GM12878 (cell line): ENCODE measurements at regions not wholly inside any gene's neighbourhood (a gene's known extent, or its start where the extent isn't known, plus 50 kb on each side); places are given as distances from the start of the nearest gene placed in this dataset.

Experiments
- ATAC-seq: fragments of 200-7000 bp; cut with Tn5 transposase; 3 replicates; pipeline ENCODE4 v1.9.1; 2020; ENCODE audit warnings: mild to moderate bottlenecking, moderate library complexity
- BruUV-seq: library from RNA; stranded (reverse); fragments of 400-500 nt; replicated peaks from 2 replicates; lab custom pipeline; 2021; lab: Mats Ljungman, UMichigan
- CTCF ChIA-PET: fragments of 300-600 bp; sonication (Branson Sonifier 250); formaldehyde crosslinking; extraction: SDS; loops from one replicate; lab custom pipeline; 2021; ENCODE audit warnings: inconsistent platforms; lab: Yijun Ruan, JAX
- POLR2A ChIA-PET: fragments of 350-600 bp; formaldehyde crosslinking; extraction: SDS; loops from one replicate; lab custom pipeline; 2021; ENCODE audit warnings: inconsistent platforms; lab: Charles Lee
- RAD21 ChIA-PET: fragments of 300-600 bp; sonication (Branson Sonifier 250); formaldehyde crosslinking; loops from one replicate; lab custom pipeline; 2023; ENCODE audit warnings: antibody characterized with exemption; ENCODE audit not compliant: unreplicated experiment; lab: Charles Lee
- SMC1A ChIA-PET: fragments of 300-600 bp; sonication (Branson Sonifier 250); formaldehyde crosslinking; loops from one replicate; lab custom pipeline; 2023; ENCODE audit not compliant: unreplicated experiment, uncharacterized antibody; lab: Charles Lee
- DNase-seq: peaks from one replicate; pipeline ENCODE4 v3.0.0-alpha.2; 2011; ENCODE audit warnings: low read depth, low spot score
- FAIRE-seq: peaks from 3 replicates; lab custom pipeline; 2011; peaks lifted over from hg19 to GRCh38; lab: Jason Lieb, UNC
- H2AFZ ChIP-seq: 2 replicates; pipeline ENCODE4 v1.6.0; 2011; ENCODE audit warnings: low read depth, low read length, control low read depth; ENCODE audit not compliant: control insufficient read depth
- H3K27ac ChIP-seq: 2 replicates; pipeline ENCODE4 v1.5.1; 2011; ENCODE audit warnings: control low read depth; ENCODE audit not compliant: control insufficient read depth, insufficient read depth
- H3K27me3 ChIP-seq, 2 experiments: replicated peaks in 1 of 2; 2 replicates each; pipeline versions ENCODE4 v1.6.0 to v1.6.1; 2011; ENCODE audit warnings: low read length in 1 of 2; ENCODE audit not compliant: control insufficient read depth in 2 of 2, insufficient read depth in 2 of 2
- H3K36me3 ChIP-seq, 2 experiments: 2 replicates each; pipeline ENCODE4 v1.5.1; 2011; ENCODE audit warnings: low read length in 1 of 2; ENCODE audit not compliant: control insufficient read depth in 2 of 2, insufficient read depth in 2 of 2
- H3K4me1 ChIP-seq: 2 replicates; pipeline ENCODE4 v1.6.1; 2011; ENCODE audit warnings: mild to moderate bottlenecking, low read length, moderate library complexity, mixed read lengths; ENCODE audit not compliant: control insufficient read depth, insufficient read depth
- H3K4me2 ChIP-seq: 2 replicates; pipeline ENCODE4 v1.6.0; 2011; ENCODE audit warnings: control low read depth; ENCODE audit not compliant: control insufficient read depth, insufficient read depth
- H3K4me3 ChIP-seq: fragments of 200-600 bp; sonication (generic); 2 replicates; pipeline ENCODE4 v1.5.1; 2016
- H3K79me2 ChIP-seq: 2 replicates; pipeline ENCODE4 v1.6.0; 2011; ENCODE audit warnings: low read length; ENCODE audit not compliant: control insufficient read depth, insufficient read depth
- H3K9ac ChIP-seq: 2 replicates; pipeline ENCODE4 v1.8.0; 2011; ENCODE audit warnings: low read length, control low read depth, mixed read lengths; ENCODE audit not compliant: control insufficient read depth, insufficient read depth
- H3K9me3 ChIP-seq: replicated peaks from 3 replicates; pipeline ENCODE4 v1.5.1; 2011; ENCODE audit warnings: mild to moderate bottlenecking, low read length; ENCODE audit not compliant: control insufficient read depth, insufficient read depth
- H4K20me1 ChIP-seq: 2 replicates; pipeline ENCODE4 v1.6.0; 2011; ENCODE audit not compliant: control insufficient read depth, insufficient read depth
- CBX3 ChIP-seq: fragments of 200-600 bp; sonication (generic); IDR thresholded peaks from 2 replicates; pipeline ENCODE4 v1.6.1; 2016; ENCODE audit warnings: low read depth, borderline replicate concordance
- HDAC2 ChIP-seq: fragments of 200-600 bp; sonication (generic); IDR thresholded peaks from 2 replicates; pipeline ENCODE4 v1.6.1; 2017
- IRF5 ChIP-seq: fragments of 450-650 bp; IDR thresholded peaks from 2 replicates; pipeline ENCODE4 v1.6.1; 2017; ENCODE audit warnings: borderline replicate concordance
- MTA2 ChIP-seq: fragments of 450-650 bp; IDR thresholded peaks from 2 replicates; pipeline ENCODE4 v1.6.1; 2016; ENCODE audit warnings: low read depth, mild to moderate bottlenecking, moderate library complexity
- RBBP5 ChIP-seq: fragments of 200-600 bp; sonication (generic); conservative IDR thresholded peaks from 2 replicates; pipeline ENCODE4 v1.6.1; 2016
- STAT1 ChIP-seq: fragments of 450-650 bp; conservative IDR thresholded peaks from 2 replicates; pipeline ENCODE4 v1.6.1; 2014; ENCODE audit warnings: antibody characterized with exemption, mild to moderate bottlenecking
- YBX1 ChIP-seq: fragments of 450-650 bp; IDR thresholded peaks from 2 replicates; pipeline ENCODE4 v1.6.1; 2016; ENCODE audit warnings: antibody characterized with exemption
- WGBS: methylation state at CpG from one replicate; pipeline ENCODE4 v1.1.6; 2016; ENCODE audit warnings: low lambda C conversion rate; ENCODE audit not compliant: insufficient replicate concordance, insufficient coverage; ENCODE audit errors: missing lambda C conversion rate; 5-methylcytosine and 5-hydroxymethylcytosine counted together
- in situ Hi-C: fragments of 300-500 bp; cut with MboI; formaldehyde crosslinking; loops from 9 replicates; pipeline ENCODE4 v1.14.3; 2018; ENCODE audit warnings: mixed read lengths
- intact Hi-C: fragments of 100-400 bp; cut with micrococcal nuclease; formaldehyde crosslinking; loops from one replicate; pipeline ENCODE4 v1.14.2; 2022; ENCODE audit not compliant: unreplicated experiment

GRCh38 chr17:13127921-13128602 lies 110.2 kb upstream of the ELAC2 start:
- intact Hi-C loops (no loop called here), in situ Hi-C loops (no loop called here)
- SMC1A ChIA-PET, result interaction anchor here (0.6 kb wide), 1 partner anchor 18 kb away, joined by 3 read pairs; no protein-coding TSS in a partner anchor
- BruUV-seq, result no TSS peak
- H3K9ac ChIP-seq, result no peak overlapping the region
- no peak overlapping the region for H3K4me2 ChIP-seq
- TF ChIP-seq IRF5 (no peak), RBBP5 (no peak), HDAC2 (no peak)
- H3K9me3 ChIP-seq, result no peaks in the 10 kb centered on the region
- CTCF ChIA-PET, result no interaction called here
- no peaks in the 10 kb centered on the region for H3K79me2 ChIP-seq
- H2AFZ ChIP-seq, result no peak overlapping the region
- ATAC-seq (no peak), DNase-seq (no peak), FAIRE-seq (no peak)
- H3K4me3 ChIP-seq, result no peak overlapping the region
- H3K27ac ChIP-seq, result no peak overlapping the region
- POLR2A ChIA-PET, result no interaction called here
- H3K27me3 ChIP-seq, result no peaks in the 10 kb centered on the region
- RAD21 ChIA-PET, result no interaction called here
- no peaks in the 10 kb centered on the region for H3K4me1 ChIP-seq
- no peaks in the 10 kb centered on the region for H4K20me1 ChIP-seq
- H3K36me3 ChIP-seq, result no peaks in the 10 kb centered on the region
- 69% methylated on average over 6 of the region's 8 CpGs for WGBS

- Histone ChIP-seq H3K4me2 (no peak overlapping the region), H4K20me1 (no peaks in the 10 kb centered on the region), H3K4me1 (no peaks in the 10 kb centered on the region), H3K36me3 (no peaks in the 10 kb centered on the region), H3K27ac (no peak overlapping the region), H3K27me3 (no peaks in the 10 kb centered on the region), H2AFZ (no peak overlapping the region), H3K9me3 (no peaks in the 10 kb centered on the region), H3K4me3 (no peak overlapping the region), H3K79me2 (no peaks in the 10 kb centered on the region)
- FAIRE-seq (no peak), ATAC-seq (no peak)
- in situ Hi-C loops, result no loop called here
- ChIA-PET SMC1A (interaction anchor here (0.6 kb wide), 1 partner anchor 1017 kb away, joined by 3 read pairs; no protein-coding TSS in a partner anchor), CTCF (interaction anchor here (1.2 kb wide), 1 partner anchor 91 kb away, joined by 3 read pairs; no protein-coding TSS in a partner anchor), RAD21 (no interaction called here)
- BruUV-seq, result no TSS peak
- intact Hi-C loops, result no loop called here
- WGBS, result 9% methylated on average over 7 of the region's 7 CpGs
- no peak for TF ChIP-seq YBX1
- no peak for TF ChIP-seq MTA2
- no peak for TF ChIP-seq STAT1
- no peak for TF ChIP-seq CBX3
- TF ChIP-seq, all 136 proteins: peak for 0
- H3K9ac ChIP-seq, result no peak overlapping the region
- DNase-seq, result no peak
- POLR2A ChIA-PET, result interaction anchor here (1.3 kb wide), 1 partner anchor 14 kb away, joined by 8 read pairs; no protein-coding TSS in a partner anchor
Measured at GRCh38 chr17:13120864-13121263, 103.0 kb upstream of the ELAC2 start.
